Activated T-cell treated with anti-CD3 and anti-CD28 coated beads, Interleukin-2, amount 50 U/mL, for 1 hour (primary cell): ENCODE measurements at regions not wholly inside any gene's neighbourhood (a gene's known extent, or its start where the extent isn't known, plus 50 kb on each side); places are given as distances from the start of the nearest gene placed in this dataset.

Experiments used
- DNase-seq: peaks from one replicate; pipeline ENCODE4 v3.0.0-alpha.2; 2020

- no peak for DNase-seq
These were observed 763.7 kb upstream of the PHF14 start for GRCh38 chr7:10210000-10210399.

DNA sequence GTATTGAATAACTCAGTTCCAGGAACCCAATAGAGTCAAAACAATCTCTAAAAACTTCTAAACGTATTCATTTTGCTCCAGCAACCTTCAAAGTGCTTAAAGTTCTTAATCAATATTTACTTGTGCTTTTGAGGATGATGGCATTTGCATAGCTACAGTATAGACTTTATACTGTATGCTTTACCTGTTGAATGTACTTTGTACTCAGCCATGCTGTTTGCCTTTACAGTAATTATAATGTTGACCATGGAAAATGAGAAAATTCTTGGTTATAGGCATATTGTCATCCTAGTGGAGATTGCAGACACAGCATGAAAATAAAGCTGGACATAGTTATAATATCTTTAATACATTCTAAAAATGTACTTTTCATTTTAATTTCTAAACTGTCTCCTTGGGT, 762.7 kb upstream of the PHF14 start:
- DNase-seq, result no peak

DNA sequence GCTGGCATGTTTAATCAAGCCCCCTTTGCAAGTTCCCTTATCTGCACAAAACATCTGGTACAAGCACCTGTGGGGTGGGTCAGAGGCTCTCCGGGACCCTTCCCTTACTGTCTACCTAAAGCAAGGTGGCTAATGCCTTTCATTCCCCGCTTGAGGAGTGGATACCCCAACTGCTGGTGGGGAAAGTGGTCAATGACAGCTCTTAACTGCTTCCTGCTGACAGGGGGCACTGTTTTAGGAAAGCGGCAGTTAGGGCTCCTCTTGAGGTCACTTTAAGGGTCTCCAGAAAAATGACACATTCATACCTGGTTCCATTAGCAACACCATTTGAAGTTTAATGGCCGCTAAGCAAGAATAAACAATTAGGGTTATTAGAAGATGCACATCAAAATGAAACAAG, 761.8 kb upstream of the PHF14 start:
- no peak for DNase-seq

DNA sequence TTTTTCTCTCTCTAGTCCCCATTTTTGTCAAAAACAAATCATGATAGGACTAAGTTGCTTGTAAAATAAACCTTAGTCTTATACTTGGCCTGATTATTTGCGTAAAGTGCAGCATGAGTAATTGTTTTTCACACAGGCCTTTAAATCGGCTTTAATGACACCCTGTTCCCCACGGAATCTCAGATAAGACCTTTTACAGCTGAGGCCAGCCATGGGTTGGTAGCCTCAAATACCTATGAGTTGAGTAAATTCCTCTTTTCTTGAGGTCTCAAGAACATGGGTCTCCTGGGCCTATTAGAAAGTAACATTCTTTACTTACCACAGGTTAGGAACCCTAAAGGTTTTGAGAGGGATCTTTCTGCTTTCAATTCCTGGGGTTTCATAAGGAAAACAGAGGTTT, 761.0 kb upstream of the PHF14 start:
- no peak for DNase-seq

- DNase-seq, result no peak
These were observed 757.2 kb upstream of the PHF14 start for GRCh38 chr7:10216462-10216861.

- no peak for DNase-seq
These were observed 752.6 kb upstream of the PHF14 start for GRCh38 chr7:10221084-10221483.

GRCh38 chr7:10222976-10223375, 750.7 kb upstream of the PHF14 start:
- no peak for DNase-seq

GRCh38 chr7:10225275-10225674, 748.4 kb upstream of the PHF14 start:
- DNase-seq, result no peak

DNA sequence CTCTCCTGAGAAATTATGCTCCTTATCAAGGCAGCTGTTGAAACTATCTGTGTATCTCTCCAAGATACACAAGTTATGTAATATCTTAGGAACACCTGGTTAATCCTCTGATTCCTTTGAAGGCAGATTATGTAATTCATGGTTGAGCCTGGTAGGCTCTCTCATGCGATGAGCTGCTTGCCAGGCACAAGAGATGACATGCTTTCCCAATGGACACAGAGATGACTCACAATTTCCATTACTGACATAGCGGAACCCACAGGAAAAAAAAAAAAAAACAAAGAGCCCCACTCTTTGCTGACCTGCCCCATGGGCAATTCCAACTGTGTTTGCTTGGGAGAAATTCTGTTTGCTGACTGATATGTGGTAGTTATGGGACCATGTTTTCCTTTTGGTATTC, 736.4 kb upstream of the PHF14 start:
- no peak for DNase-seq

DNA sequence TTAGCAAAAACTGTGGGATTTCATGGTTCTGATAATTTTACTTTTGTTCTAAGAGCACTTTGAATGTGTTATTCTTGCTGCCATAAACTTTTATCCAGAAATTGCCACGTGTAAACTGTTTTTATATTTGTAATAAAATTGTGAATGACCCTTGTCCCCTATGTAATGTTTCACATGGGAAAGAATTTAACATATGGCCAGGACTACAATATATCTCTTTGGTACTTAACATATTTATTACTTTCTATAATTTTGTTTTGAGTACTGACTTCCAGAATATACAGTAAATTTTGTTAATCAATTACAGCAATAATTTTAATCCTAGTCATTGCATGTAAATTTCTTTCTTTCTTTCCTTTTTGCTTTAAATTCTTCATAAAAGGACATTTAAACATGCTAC, 735.0 kb upstream of the PHF14 start:
- no peak for DNase-seq

DNA sequence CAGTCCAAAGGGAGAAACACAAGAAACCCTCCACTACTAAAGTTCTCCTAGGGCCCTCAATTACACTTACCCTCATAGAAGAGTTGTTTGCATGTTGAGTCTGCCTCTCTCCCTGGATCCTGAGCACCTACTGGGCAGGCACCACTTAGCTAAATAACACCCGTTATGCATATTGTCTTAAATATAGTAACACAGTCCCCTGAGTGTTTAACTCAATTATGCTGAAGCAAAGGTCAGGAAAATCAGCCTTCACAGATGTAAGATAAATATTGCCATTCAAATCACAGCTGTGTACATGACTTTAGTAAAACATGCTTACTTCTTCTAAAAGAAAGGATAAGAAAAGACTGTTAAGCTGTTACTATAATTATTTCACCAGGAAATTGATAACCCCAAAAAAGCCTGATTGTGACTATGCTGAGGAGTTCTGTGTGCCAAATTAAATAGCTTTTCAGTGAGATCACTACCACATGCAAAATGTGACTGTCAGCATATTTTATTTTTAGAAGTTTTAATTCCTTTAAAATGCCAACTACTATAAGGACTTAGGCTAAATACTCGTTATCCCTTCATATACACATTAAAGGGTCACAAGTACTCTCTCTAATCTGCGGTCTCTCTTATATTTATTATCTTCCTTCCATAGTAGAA, 733.9 kb upstream of the PHF14 start:
- DNase-seq, result no peak

DNA sequence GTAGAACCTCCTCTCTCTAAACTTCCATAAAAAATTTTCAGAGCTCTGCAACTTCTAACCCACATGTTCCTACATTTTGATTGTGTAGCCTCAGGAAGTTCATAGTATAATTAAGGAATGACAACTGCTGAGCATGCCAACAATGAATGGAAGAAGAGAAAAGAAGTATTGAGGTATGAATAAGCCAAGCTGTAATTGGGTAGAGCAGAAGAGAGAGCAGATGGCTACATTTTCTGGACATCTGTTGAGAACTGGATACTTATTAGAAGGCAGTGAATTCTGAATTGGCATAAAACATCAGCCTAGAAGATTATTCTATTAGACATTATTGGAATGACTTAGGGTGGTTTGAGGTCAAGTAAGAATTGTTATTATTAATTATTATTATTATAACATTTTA, 728.3 kb upstream of the PHF14 start:
- DNase-seq, result no peak

- DNase-seq, result no peak
These were observed 716.2 kb upstream of the PHF14 start for GRCh38 chr7:10257438-10257837.

GRCh38 chr7:10266976-10267375, 706.7 kb upstream of the PHF14 start:
- no peak for DNase-seq

DNA sequence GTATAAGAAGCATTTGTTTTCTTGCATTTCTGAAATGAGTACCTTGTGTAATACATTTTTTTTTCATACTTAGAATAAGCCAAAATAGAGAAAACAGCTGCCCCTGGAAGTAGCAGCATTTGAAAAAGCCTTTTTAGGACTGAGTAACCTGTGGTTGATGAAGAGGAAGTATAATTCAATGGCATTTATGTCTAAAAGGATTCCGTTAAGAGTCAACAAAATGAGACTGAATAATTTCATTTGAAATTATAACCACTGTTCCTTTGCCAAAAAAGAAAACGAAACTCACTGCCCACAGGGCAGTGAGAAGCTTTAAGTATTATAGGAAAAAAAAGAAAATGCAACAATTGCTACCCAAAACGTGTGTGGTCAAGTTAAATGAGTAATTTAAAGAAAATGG, 705.6 kb upstream of the PHF14 start:
- DNase-seq, result no peak

- DNase-seq, result no peak
These were observed 690.8 kb upstream of the PHF14 start for GRCh38 chr7:10282909-10283308.

DNA sequence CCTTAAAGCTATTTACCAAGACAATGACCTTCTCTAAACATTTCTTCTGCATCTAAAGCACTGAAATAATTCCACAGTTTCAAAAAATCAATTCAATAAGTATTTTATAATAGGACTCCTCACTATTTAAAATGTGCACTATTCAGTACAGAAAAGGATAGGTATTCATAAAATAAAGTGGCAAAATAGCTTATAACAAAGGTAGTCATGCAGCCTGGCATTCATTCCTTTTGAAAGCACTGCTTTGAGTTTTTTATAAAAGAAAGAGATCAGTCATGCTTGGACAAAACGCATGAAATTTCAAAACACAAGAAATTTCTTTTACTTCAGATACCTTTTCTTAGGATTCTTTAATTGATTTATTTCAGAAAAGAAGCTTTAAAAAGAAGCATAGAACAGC, 689.7 kb upstream of the PHF14 start:
- DNase-seq, result no peak

DNA sequence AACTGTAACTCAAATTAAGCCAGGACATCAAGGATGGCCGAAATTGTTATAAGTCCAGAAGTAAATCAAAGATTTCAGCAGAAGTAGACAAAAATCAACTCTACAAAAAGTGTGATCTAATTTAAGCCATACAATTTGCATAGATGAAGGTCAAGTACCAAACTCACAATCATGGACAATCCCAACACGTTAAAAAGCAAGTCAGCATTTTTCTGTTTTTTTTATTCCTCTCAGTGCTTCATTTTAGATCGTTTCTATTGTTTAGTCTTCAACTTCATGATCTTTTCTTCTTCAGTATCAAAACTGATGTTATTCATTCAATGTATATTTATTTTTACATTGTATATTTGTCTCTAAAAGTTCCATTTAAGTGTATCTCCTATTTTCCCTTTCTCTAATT, 674.3 kb upstream of the PHF14 start:
- no peak for DNase-seq

DNA sequence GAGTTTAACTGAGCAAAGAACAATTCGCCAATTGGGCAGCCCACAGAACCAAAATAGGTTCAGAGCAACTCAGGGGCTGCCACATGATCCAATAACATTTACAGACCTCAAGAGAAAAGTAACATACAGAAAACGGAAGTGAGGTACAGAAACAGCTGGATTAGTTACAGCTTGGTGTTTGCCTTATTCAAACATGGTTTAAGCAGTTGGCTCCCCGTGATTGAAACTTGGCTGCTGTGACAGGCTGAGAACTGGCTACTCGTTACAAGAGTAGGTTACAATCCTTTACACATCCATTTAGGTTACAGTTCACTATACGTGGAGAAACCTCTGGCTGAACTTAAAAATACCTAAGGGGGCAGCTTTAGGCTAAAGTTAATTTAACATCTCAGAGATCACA, 673.1 kb upstream of the PHF14 start:
- no peak for DNase-seq

GRCh38 chr7:10308276-10308675, 665.4 kb upstream of the PHF14 start:
- DNase-seq, result no peak

- DNase-seq, result no peak
These were observed 660.7 kb upstream of the PHF14 start for GRCh38 chr7:10312942-10313341.

- no peak for DNase-seq
These were observed 657.8 kb upstream of the PHF14 start for GRCh38 chr7:10315881-10316280.

GRCh38 chr7:10316488-10316887, 657.2 kb upstream of the PHF14 start:
- no peak for DNase-seq

DNA sequence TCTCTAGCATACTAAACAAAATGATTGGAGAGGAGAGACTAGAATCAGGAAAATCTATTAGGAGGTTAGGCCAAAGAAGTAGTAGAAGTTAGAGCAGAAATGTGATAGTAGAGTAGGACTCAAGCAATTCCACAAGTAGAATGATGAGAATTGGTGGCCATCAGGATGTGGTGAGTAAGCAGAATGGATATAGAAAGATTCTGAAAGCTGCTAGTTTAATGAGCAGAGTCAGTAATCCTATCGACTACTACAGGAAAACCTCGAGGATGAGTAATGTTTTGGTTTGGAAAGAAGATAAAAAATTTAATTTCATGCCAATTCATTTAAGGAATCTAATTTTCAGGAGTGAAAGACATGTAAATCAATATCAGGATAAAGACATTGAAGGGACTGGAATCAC, 648.3 kb upstream of the PHF14 start:
- DNase-seq, result no peak

DNA sequence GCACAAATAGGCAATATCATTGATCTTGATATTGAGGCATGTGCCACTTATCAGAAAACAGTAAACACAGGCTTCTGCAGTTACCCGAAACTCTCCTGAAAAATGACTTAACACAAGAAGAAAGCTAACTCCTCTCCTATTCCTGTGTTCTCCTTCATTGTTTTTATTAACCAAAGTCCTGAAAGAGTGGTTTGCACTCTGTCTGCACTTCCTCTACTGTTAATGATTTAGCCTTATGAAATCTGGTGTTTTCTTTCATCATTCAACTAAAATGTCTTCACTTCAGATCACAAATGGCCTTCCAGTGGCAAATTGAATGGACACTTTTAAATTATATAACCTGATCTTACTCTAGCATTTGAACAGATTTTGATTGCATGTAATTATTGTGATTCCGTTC, 630.6 kb upstream of the PHF14 start:
- DNase-seq, result no peak

DNA sequence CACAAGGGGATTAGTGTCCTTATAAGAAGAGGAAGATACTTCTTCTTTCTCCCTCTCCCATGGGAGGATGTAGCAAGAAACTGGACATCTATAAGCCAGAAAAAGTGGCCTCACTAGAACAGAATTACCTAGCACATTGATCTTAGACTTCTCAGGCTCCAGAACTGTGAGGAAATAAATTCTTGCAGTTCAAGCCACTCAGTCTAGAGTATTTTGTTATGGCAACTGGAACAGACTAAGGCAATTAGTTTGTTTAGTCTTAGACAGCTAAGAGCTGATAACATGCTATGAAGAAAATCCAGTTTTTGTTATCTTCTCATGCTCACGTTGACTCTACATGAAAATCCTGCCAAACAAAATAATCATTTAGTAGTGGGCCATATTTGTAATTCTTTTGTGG, 627.6 kb upstream of the PHF14 start:
- DNase-seq, result no peak
